IMR-90 (cell line): ENCODE measurements at regions not wholly inside any gene's neighbourhood (a gene's known extent, or its start where the extent isn't known, plus 50 kb on each side); places are given as distances from the start of the nearest gene placed in this dataset.

Experiments
- ATAC-seq: fragments of 200-7000 bp; cut with Tn5 transposase; 2 replicates; pipeline ENCODE4 v1.9.1; 2020; ENCODE audit warnings: low read depth, mild to moderate bottlenecking, moderate library complexity
- BruUV-seq: library from RNA; stranded (reverse); fragments of 400-500 nt; replicated peaks from 2 replicates; lab custom pipeline; 2021; lab: Mats Ljungman, UMichigan
- CTCF ChIA-PET: fragments of 300-600 bp; formaldehyde crosslinking; extraction: SDS; loops from one replicate; lab custom pipeline; 2021; ENCODE audit warnings: antibody characterized with exemption; lab: Yijun Ruan, JAX
- POLR2A ChIA-PET: fragments of 300-600 bp; sonication (Branson Sonifier 250); formaldehyde crosslinking; loops from one replicate; lab custom pipeline; 2022; ENCODE audit warnings: antibody characterized with exemption; ENCODE audit not compliant: unreplicated experiment; lab: Charles Lee
- DNase-seq: peaks from one replicate; pipeline ENCODE4 v3.0.0; 2013
- H2AFZ ChIP-seq: replicated peaks from 2 replicates; pipeline ENCODE3; 2013; ENCODE audit warnings: low read length, mild to moderate bottlenecking; ENCODE audit not compliant: poor library complexity
- H2AK5ac ChIP-seq: 2 replicates; pipeline ENCODE4 v1.6.1; 2013; ENCODE audit warnings: low read depth, low read length, inconsistent platforms
- H2AK9ac ChIP-seq: replicated peaks from 2 replicates; pipeline ENCODE3; 2013; ENCODE audit warnings: mild to moderate bottlenecking, low read depth, low read length, moderate library complexity; ENCODE audit not compliant: poor library complexity
- H2BK120ac ChIP-seq: 2 replicates; pipeline ENCODE4 v1.6.1; 2013; ENCODE audit warnings: low read depth, low read length, inconsistent platforms
- H2BK15ac ChIP-seq: 3 replicates; pipeline ENCODE4 v1.6.1; 2013; ENCODE audit warnings: low read depth, low read length, inconsistent platforms
- H2BK20ac ChIP-seq: 2 replicates; pipeline ENCODE4 v1.6.1; 2013; ENCODE audit warnings: low read depth, mild to moderate bottlenecking, inconsistent platforms, low read length, moderate library complexity
- H2BK5ac ChIP-seq: 2 replicates; pipeline ENCODE4 v1.6.1; 2013; ENCODE audit warnings: mild to moderate bottlenecking, low read depth, low read length, inconsistent platforms; ENCODE audit not compliant: poor library complexity, severe bottlenecking
- H3K14ac ChIP-seq: replicated peaks from 2 replicates; pipeline ENCODE4 v1.6.1; 2013; ENCODE audit warnings: low read depth, low read length, inconsistent platforms
- H3K18ac ChIP-seq: 2 replicates; pipeline ENCODE4 v1.6.1; 2013; ENCODE audit warnings: low read depth, low read length, control low read depth
- H3K23ac ChIP-seq: 2 replicates; pipeline ENCODE4 v1.6.1; 2013; ENCODE audit warnings: low read depth, low read length, inconsistent platforms
- H3K27ac ChIP-seq: 2 replicates; pipeline ENCODE4 v1.5.1; 2013; ENCODE audit warnings: mild to moderate bottlenecking, control low read depth, low read length; ENCODE audit not compliant: insufficient read depth
- H3K27me3 ChIP-seq: 2 replicates; pipeline ENCODE4 v1.6.1; 2013; ENCODE audit warnings: low read length; ENCODE audit not compliant: control insufficient read depth, insufficient read depth
- H3K36me3 ChIP-seq: 2 replicates; pipeline ENCODE4 v1.6.1; 2013; ENCODE audit warnings: low read length, mixed read lengths; ENCODE audit not compliant: control insufficient read depth, insufficient read depth
- H3K4ac ChIP-seq: 2 replicates; pipeline ENCODE4 v1.6.1; 2013; ENCODE audit warnings: low read depth, low read length, inconsistent platforms
- H3K4me1 ChIP-seq: 2 replicates; pipeline ENCODE4 v1.6.1; 2013; ENCODE audit warnings: low read length, mixed read lengths; ENCODE audit not compliant: control insufficient read depth, insufficient read depth
- H3K4me2 ChIP-seq: 2 replicates; pipeline ENCODE4 v1.6.1; 2013; ENCODE audit warnings: low read depth, mild to moderate bottlenecking, control low read depth, low read length, moderate library complexity
- H3K4me3 ChIP-seq: 2 replicates; pipeline ENCODE4 v1.5.1; 2013; ENCODE audit warnings: low read depth, mild to moderate bottlenecking, control low read depth, low read length, moderate library complexity; ENCODE audit not compliant: insufficient read depth
- H3K56ac ChIP-seq: 2 replicates; pipeline ENCODE4 v1.6.1; 2013; ENCODE audit warnings: low read length, inconsistent platforms; ENCODE audit not compliant: insufficient read depth; ENCODE audit errors: extremely low read depth
- H3K79me1 ChIP-seq, 2 experiments: 2 replicates each; pipeline ENCODE4 v1.6.1; 2013; ENCODE audit warnings: low read length in 2 of 2, inconsistent platforms in 1 of 2, low read depth in 1 of 2
- H3K9ac ChIP-seq: 2 replicates; pipeline ENCODE4 v1.6.1; 2013; ENCODE audit warnings: low read depth, low read length, control low read depth
- H3K9me1 ChIP-seq: 2 replicates; pipeline ENCODE4 v1.6.1; 2013; ENCODE audit warnings: low read length, inconsistent platforms; ENCODE audit not compliant: insufficient read depth
- H3K9me3 ChIP-seq: 2 replicates; pipeline ENCODE4 v1.6.1; 2013; ENCODE audit warnings: low read length; ENCODE audit not compliant: control insufficient read depth, insufficient read depth
- H4K20me1 ChIP-seq: 2 replicates; pipeline ENCODE4 v1.6.1; 2013; ENCODE audit warnings: low read length, inconsistent platforms; ENCODE audit not compliant: insufficient read depth
- H4K5ac ChIP-seq: 2 replicates; pipeline ENCODE4 v1.6.1; 2013; ENCODE audit warnings: mild to moderate bottlenecking, low read depth, low read length, control low read depth
- H4K8ac ChIP-seq, 2 experiments: 2 replicates each; pipeline ENCODE4 v1.6.1; 2013; ENCODE audit warnings: low read depth in 2 of 2, low read length in 2 of 2, control low read depth in 1 of 2, inconsistent platforms in 1 of 2
- H4K91ac ChIP-seq: 2 replicates; pipeline ENCODE4 v1.6.1; 2013; ENCODE audit warnings: low read depth, low read length, inconsistent platforms; ENCODE audit not compliant: insufficient read depth
- BHLHE40 ChIP-seq: fragments of 150-350 bp; IDR thresholded peaks from 2 replicates; pipeline ENCODE4 v1.6.1; 2016; ENCODE audit warnings: mild to moderate bottlenecking, low read depth, low read length
- CHD1 ChIP-seq: IDR thresholded peaks from 2 replicates; pipeline ENCODE4 v1.6.1; 2012; ENCODE audit warnings: low read depth, low read length, improper control_type of control experiment
- CTCF ChIP-seq: conservative IDR thresholded peaks from 2 replicates; pipeline ENCODE4 v1.5.1; 2012; ENCODE audit warnings: mild to moderate bottlenecking, low read depth, low read length, improper control_type of control experiment
- ELK1 ChIP-seq: fragments of 150-350 bp; IDR thresholded peaks from 2 replicates; pipeline ENCODE4 v1.6.1; 2016; ENCODE audit warnings: low read depth, mild to moderate bottlenecking, low read length, moderate library complexity, borderline replicate concordance
- FOS ChIP-seq: fragments of 150-350 bp; IDR thresholded peaks from 2 replicates; pipeline ENCODE4 v1.6.1; 2016; ENCODE audit warnings: low read depth, low read length
- NFE2L2 ChIP-seq: fragments of 150-350 bp; IDR thresholded peaks from 2 replicates; pipeline ENCODE4 v1.6.1; 2016; ENCODE audit warnings: low read depth, mild to moderate bottlenecking, low read length
- RAD21 ChIP-seq: IDR thresholded peaks from 2 replicates; pipeline ENCODE4 v1.6.1; 2012; ENCODE audit warnings: low read length, improper control_type of control experiment
- RFX5 ChIP-seq: IDR thresholded peaks from 2 replicates; pipeline ENCODE4 v1.8.0; 2012; ENCODE audit warnings: low read depth, mild to moderate bottlenecking, low read length, moderate library complexity
- SMC3 ChIP-seq: fragments of 150-350 bp; IDR thresholded peaks from 2 replicates; pipeline ENCODE4 v1.6.1; 2016; ENCODE audit warnings: low read depth, mild to moderate bottlenecking, antibody characterized with exemption, low read length, moderate library complexity
- USF2 ChIP-seq: fragments of 150-350 bp; IDR thresholded peaks from 2 replicates; pipeline ENCODE4 v1.6.1; 2017; ENCODE audit warnings: mild to moderate bottlenecking, antibody characterized with exemption, low read length, low read depth
- WGBS, 2 experiments: methylation state at CpG; one replicate each; pipeline versions ENCODE4 v1.1.5 to v1.1.7; 2013; ENCODE audit warnings: missing lambda C conversion rate in 2 of 2; ENCODE audit not compliant: insufficient read length in 1 of 2; ENCODE audit errors: extremely low coverage in 2 of 2; 5-methylcytosine and 5-hydroxymethylcytosine counted together
- dilution Hi-C: fragments of 300-500 bp; cut with HindIII; formaldehyde crosslinking; loops from one replicate; pipeline ENCODE4 v1.14.3; 2018; ENCODE audit warnings: low sequenced_read_pairs; ENCODE audit not compliant: unreplicated experiment
- in situ Hi-C: fragments of 300-500 bp; cut with MboI; formaldehyde crosslinking; loops from 3 replicates; pipeline ENCODE4 v1.14.3; 2019; ENCODE audit warnings: low sequenced_read_pairs, inconsistent platforms, mixed read lengths
- intact Hi-C: fragments of 100-400 bp; cut with micrococcal nuclease; formaldehyde crosslinking; loops from 2 replicates; pipeline ENCODE4 v1.10.0; 2022

- CTCF ChIA-PET: interaction anchor here (0.7 to 1.3 kb wide), 3 partner anchors 9 to 22 kb away, joined by 3 to 4 read pairs (median 4); no protein-coding TSS in a partner anchor
- Histone ChIP-seq H3K4me3 (no peak overlapping the region), H3K27me3 (no peaks in the 10 kb centered on the region; the same call in 1 of the 2 replicates), H4K20me1 (no peaks in the 10 kb centered on the region), H2AK9ac (no peak overlapping the region), H4K8ac (no peak overlapping the region), H2BK120ac (no peak overlapping the region), H2BK5ac (no peak overlapping the region), H2BK20ac (no peak overlapping the region), H3K9me1 (no peaks in the 10 kb centered on the region), H4K5ac (no peak overlapping the region), H3K9me3 (no peaks in the 10 kb centered on the region), H3K4ac (no peak overlapping the region), H3K56ac (no peak overlapping the region), H2AFZ (no peak overlapping the region), H2BK15ac (no peak overlapping the region), H3K4me2 (no peak overlapping the region), H4K91ac (no peak overlapping the region), H3K27ac (no peak overlapping the region), H3K18ac (no peak overlapping the region), H3K36me3 (no peaks in the 10 kb centered on the region), H3K4me1 (no peaks in the 10 kb centered on the region), H3K23ac (no peak overlapping the region), H3K9ac (no peak overlapping the region), H2AK5ac (no peak overlapping the region), H3K79me1 (no peaks in the 10 kb centered on the region), H3K14ac (no peak overlapping the region)
- dilution Hi-C loops (no loop called here), in situ Hi-C loops (loop anchor here (10.0 kb wide), 1 partner anchor 672 kb away; no protein-coding TSS in a partner anchor), intact Hi-C loops (loop anchor here (2.0 to 10.0 kb wide), 4 partner anchors 329 to 814 kb away; no protein-coding TSS in a partner anchor)
- peak; percentile 61 for DNase-seq
- peak; percentile 80 for TF ChIP-seq CTCF
- TF ChIP-seq BHLHE40: no peak
- no peak for TF ChIP-seq RFX5
- TF ChIP-seq NFE2L2: no peak
- no peak for TF ChIP-seq CHD1
- peak; percentile 71 for TF ChIP-seq SMC3
- no peak for TF ChIP-seq USF2
- peak; percentile 91 for TF ChIP-seq RAD21
- no peak for TF ChIP-seq ELK1
- no peak for TF ChIP-seq FOS
- WGBS, 2 experiments: no CpG with 5 or more reads among the region's 4 CpGs
- no TSS peak for BruUV-seq
- ATAC-seq: peak; percentile 88
- POLR2A ChIA-PET: no interaction called here
Measured at GRCh38 chr11:92886243-92886905, 83.1 kb upstream of the MTNR1B start.
